ENCODE measurements at regions not wholly inside any gene's neighbourhood (a gene's known extent, or its start where the extent isn't known, plus 50 kb on each side); places are given as distances from the start of the nearest gene placed in this dataset.

- TF ChIP-seq ZNF503 (CRISPR knock-in tag; IDR thresholded peaks at IDR 0.05) = no peak
These were observed 98.4 kb downstream of the PERP start (continued) for GRCh38 chr6:138008791-138009190.

- Histone ChIP-seq H3K79me2 (ENCODE audit: insufficient read depth, low read length) (no peaks in the 10 kb centered on the region), H3K4me1 (ENCODE audit: insufficient read depth, low read length) (peaks cover 9% of the 10 kb centered on the region), H4K20me1 (ENCODE audit: insufficient read depth, low read length) (no peaks in the 10 kb centered on the region), H3K9ac (ENCODE audit: insufficient read depth, low read depth, low read length) (no peak overlapping the region), H3K27ac (ENCODE audit: extremely low read length, insufficient read depth, low read length) (no peak overlapping the region), H3K9me3 (ENCODE audit: low read length) (no peaks in the 10 kb centered on the region), H3K36me3 (replicated peaks in 1 of 2; ENCODE audit: control insufficient read depth in 1 of 2, insufficient read depth in 2 of 2, low read length in 2 of 2) (no peaks in the 10 kb centered on the region), H2AFZ (ENCODE audit: low read length) (no peak overlapping the region), H3K4me3 (replicated peaks in 1 of 3; ENCODE audit: insufficient read depth in 1 of 3, low read depth in 2 of 3, low read length in 3 of 3) (no peak overlapping the region), H3K4me2 (ENCODE audit: low read depth, low read length) (no peak overlapping the region), H3K27me3 (ENCODE audit: control insufficient read depth in 1 of 2, insufficient read depth in 2 of 2, low read length in 2 of 2) (peaks cover 0 to 4% of the 10 kb centered on the region in 2 experiments; a peak in 1 of 5 replicates)
- ATAC-seq (no peak), DNase-seq (ENCODE audit: low spot score) (no peak), FAIRE-seq (no peak)
- CTCF ChIA-PET (ENCODE audit: low intra/inter-chr PET ratio, low total read pairs) = no interaction called here
- in situ Hi-C loops (cut with HindIII; ENCODE audit: extremely low pct_ligation_motif_present, low pct_unique_long_range_greater_than_20kb) = no loop called here
- 47% methylated on average over 1 of the region's 1 CpG for whole genome bisulfite sequencing (ENCODE audit: low lambda C conversion rate)
- POLR2A ChIA-PET = no interaction called here
- BruUV-seq (replicated peaks) = no TSS peak
- no peak for TF ChIP-seq MEIS1 (CRISPR knock-in tag; IDR thresholded peaks at IDR 0.05; ENCODE audit: borderline replicate concordance)
- TF ChIP-seq GFI1 (CRISPR knock-in tag; IDR thresholded peaks at IDR 0.05; ENCODE audit: borderline replicate concordance) = no peak
- TF ChIP-seq ZNF510 (CRISPR knock-in tag; IDR thresholded peaks at IDR 0.05; ENCODE audit: low read depth) = no peak
- no peak for TF ChIP-seq BCLAF1 (IDR thresholded peaks at IDR 0.05)
- TF ChIP-seq HES4 (CRISPR knock-in tag; IDR thresholded peaks at IDR 0.05; ENCODE audit: borderline replicate concordance) = no peak
- TF ChIP-seq SALL2 (CRISPR knock-in tag; IDR thresholded peaks at IDR 0.05) = no peak
- TF ChIP-seq, protein P1, sequence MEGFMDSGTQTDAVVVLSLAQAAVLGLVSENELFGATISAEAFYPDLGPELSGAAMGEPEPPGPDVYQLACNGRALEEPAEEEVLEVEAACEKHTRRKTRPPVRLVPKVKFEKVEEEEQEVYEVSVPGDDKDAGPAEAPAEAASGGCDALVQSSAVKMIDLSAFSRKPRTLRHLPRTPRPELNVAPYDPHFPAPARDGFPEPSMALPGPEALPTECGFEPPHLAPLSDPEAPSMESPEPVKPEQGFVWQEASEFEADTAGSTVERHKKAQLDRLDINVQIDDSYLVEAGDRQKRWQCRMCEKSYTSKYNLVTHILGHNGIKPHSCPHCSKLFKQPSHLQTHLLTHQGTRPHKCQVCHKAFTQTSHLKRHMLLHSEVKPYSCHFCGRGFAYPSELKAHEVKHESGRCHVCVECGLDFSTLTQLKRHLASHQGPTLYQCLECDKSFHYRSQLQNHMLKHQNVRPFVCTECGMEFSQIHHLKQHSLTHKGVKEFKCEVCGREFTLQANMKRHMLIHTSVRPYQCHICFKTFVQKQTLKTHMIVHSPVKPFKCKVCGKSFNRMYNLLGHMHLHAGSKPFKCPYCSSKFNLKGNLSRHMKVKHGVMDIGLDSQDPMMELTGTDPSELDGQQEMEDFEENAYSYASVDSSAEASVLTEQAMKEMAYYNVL (CRISPR knock-in tag; IDR thresholded peaks at IDR 0.05; ENCODE audit: borderline replicate concordance) = no peak
- TF ChIP-seq NCOR1 (IDR thresholded peaks at IDR 0.05; ENCODE audit: borderline replicate concordance, low read length) = no peak
- intact Hi-C loops (cut with micrococcal nuclease; ENCODE audit: unreplicated experiment) = no loop called here
These were observed 95.8 kb downstream of the PERP start for GRCh38 chr6:138011413-138011812.
